ENCODE measurements at regions not wholly inside any gene's neighbourhood (a gene's known extent, or its start where the extent isn't known, plus 50 kb on each side); places are given as distances from the start of the nearest gene placed in this dataset.

DNA sequence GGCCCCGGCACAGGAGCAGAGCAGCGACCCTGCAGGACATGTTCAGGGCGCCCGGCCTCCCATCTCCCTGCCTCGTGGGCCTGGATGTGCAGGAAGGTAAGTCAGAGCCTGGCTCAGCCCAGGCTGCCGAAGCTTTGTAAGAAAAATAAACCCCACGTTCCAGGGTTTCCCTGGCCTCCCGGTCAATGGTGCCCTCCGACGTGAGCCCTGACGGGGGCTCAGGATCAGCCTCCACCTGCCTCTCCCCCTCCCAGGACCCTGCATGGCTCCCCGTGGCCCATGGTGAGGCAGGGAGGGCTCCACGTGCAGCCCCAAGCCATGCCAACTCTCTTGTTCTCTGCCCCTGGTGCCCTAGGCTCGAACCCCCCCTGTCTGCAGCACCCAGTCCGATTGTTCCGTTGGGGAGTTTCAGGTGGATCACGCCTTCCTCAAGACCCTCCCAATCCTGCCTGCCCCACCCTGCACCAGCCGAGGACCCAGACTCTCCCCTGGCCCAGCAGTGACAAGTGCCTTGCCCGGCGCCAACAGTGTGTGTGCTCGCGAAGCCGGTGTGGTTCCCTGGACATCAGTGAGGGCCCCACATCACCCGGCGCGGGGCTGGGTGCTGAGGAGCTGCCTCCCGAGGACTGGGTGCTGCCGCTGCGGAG lies 73.2 kb downstream of the PDGFA start:
- no peak for TF ChIP-seq EZH2 (IDR thresholded peaks at IDR 0.05; ENCODE audit: borderline replicate concordance, low read length)
- TF ChIP-seq, protein P1, sequence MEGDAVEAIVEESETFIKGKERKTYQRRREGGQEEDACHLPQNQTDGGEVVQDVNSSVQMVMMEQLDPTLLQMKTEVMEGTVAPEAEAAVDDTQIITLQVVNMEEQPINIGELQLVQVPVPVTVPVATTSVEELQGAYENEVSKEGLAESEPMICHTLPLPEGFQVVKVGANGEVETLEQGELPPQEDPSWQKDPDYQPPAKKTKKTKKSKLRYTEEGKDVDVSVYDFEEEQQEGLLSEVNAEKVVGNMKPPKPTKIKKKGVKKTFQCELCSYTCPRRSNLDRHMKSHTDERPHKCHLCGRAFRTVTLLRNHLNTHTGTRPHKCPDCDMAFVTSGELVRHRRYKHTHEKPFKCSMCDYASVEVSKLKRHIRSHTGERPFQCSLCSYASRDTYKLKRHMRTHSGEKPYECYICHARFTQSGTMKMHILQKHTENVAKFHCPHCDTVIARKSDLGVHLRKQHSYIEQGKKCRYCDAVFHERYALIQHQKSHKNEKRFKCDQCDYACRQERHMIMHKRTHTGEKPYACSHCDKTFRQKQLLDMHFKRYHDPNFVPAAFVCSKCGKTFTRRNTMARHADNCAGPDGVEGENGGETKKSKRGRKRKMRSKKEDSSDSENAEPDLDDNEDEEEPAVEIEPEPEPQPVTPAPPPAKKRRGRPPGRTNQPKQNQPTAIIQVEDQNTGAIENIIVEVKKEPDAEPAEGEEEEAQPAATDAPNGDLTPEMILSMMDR (conservative IDR thresholded peaks at IDR 0.05 in 1 of 2, IDR thresholded peaks at IDR 0.05 in 1 of 2; ENCODE audit: extremely low read depth in 1 of 2, insufficient read depth in 1 of 2, low read depth in 1 of 2, low read length in 2 of 2): no peak

Measured in mammary epithelial cell (primary cell).